Loucy (cell line): ENCODE measurements at regions not wholly inside any gene's neighbourhood (a gene's known extent, or its start where the extent isn't known, plus 50 kb on each side); places are given as distances from the start of the nearest gene placed in this dataset.

Source experiments
- H2AFZ ChIP-seq: fragments of 200-600 bp; sonication (generic); 2 replicates; pipeline ENCODE4 v1.6.0; 2016; ENCODE audit warnings: antibody characterized with exemption, mild to moderate bottlenecking, low read length, moderate library complexity
- H3F3A ChIP-seq: fragments of 200-600 bp; 2 replicates; pipeline ENCODE4 v1.6.0; 2016; ENCODE audit warnings: antibody characterized with exemption, low read depth, mild to moderate bottlenecking
- H3K27me3 ChIP-seq: fragments of 200-600 bp; sonication (generic); 2 replicates; pipeline ENCODE4 v1.6.1; 2014; ENCODE audit warnings: low read length, mild to moderate bottlenecking; ENCODE audit not compliant: insufficient read depth, poor library complexity, severe bottlenecking
- H3K36me3 ChIP-seq: fragments of 200-600 bp; sonication (generic); 2 replicates; pipeline ENCODE4 v1.6.1; 2016; ENCODE audit warnings: low read length; ENCODE audit not compliant: insufficient read depth
- H3K4me1 ChIP-seq: fragments of 200-600 bp; sonication (generic); 2 replicates; pipeline ENCODE4 v1.5.1; 2014; ENCODE audit warnings: low read length, mild to moderate bottlenecking; ENCODE audit not compliant: insufficient read depth, poor library complexity, severe bottlenecking
- H3K4me2 ChIP-seq: fragments of 200-600 bp; sonication (generic); 2 replicates; pipeline ENCODE4 v1.6.0; 2014; ENCODE audit warnings: antibody characterized with exemption, low read length, low read depth, mild to moderate bottlenecking; ENCODE audit not compliant: poor library complexity, severe bottlenecking
- H3K4me3 ChIP-seq: fragments of 200-600 bp; sonication (generic); 2 replicates; pipeline ENCODE4 v1.5.1; 2014; ENCODE audit warnings: low read length, mild to moderate bottlenecking, mixed read lengths; ENCODE audit not compliant: poor library complexity, severe bottlenecking
- H3K79me2 ChIP-seq: fragments of 200-600 bp; sonication (generic); 2 replicates; pipeline ENCODE4 v1.6.1; 2014; ENCODE audit warnings: low read length; ENCODE audit not compliant: insufficient read depth
- H3K9ac ChIP-seq: fragments of 200-600 bp; sonication (generic); 2 replicates; pipeline ENCODE4 v1.6.0; 2014; ENCODE audit warnings: mild to moderate bottlenecking, low read depth, low read length, moderate library complexity; ENCODE audit not compliant: poor library complexity, severe bottlenecking
- H3K9me2 ChIP-seq: fragments of 200-600 bp; sonication (generic); replicated peaks from 2 replicates; pipeline ENCODE4 v1.6.1; 2016; ENCODE audit warnings: low read depth, low read length, mixed read lengths
- H3K9me3 ChIP-seq: fragments of 200-600 bp; sonication (generic); 2 replicates; pipeline ENCODE4 v1.6.1; 2014; ENCODE audit warnings: mild to moderate bottlenecking, antibody characterized with exemption, low read length, low read depth; ENCODE audit not compliant: insufficient read depth
- H4K20me1 ChIP-seq: fragments of 200-600 bp; sonication (generic); 2 replicates; pipeline ENCODE4 v1.6.0; 2014; ENCODE audit warnings: antibody characterized with exemption, low read length, mild to moderate bottlenecking; ENCODE audit not compliant: insufficient read depth, poor library complexity, severe bottlenecking
- CTCF ChIP-seq: fragments of 200-600 bp; sonication (generic); conservative IDR thresholded peaks from 2 replicates; pipeline ENCODE4 v1.5.1; 2014; ENCODE audit warnings: mild to moderate bottlenecking, antibody characterized with exemption, low read length
- EZH2phosphoT487 ChIP-seq: fragments of 200-600 bp; IDR thresholded peaks from 2 replicates; pipeline ENCODE4 v1.6.1; 2018; ENCODE audit warnings: antibody characterized with exemption, mild to moderate bottlenecking, moderate library complexity, borderline replicate concordance

DNA sequence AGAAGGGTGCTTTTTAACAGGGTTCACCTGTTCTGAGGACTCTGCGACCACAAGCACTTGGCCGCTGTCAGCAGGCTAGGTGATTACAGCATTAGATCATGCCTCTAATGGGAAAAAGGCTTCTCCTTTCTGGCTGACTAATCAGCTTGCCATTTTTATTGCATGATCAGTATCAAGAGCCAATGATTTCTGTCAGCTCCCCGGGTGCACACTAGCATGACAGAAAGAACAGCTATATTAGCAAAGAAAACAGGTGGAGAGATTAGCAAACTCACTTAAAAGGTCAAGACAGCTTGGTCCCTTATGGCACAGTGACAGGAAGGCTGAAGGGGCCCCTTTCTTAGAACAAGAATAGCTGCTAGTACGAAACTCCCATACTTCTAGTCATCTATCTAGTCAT is 170.0 kb downstream of the SMIM20 start:
- no peaks in the 10 kb centered on the region for H3K9me3 ChIP-seq
- no peaks in the 10 kb centered on the region for H3K27me3 ChIP-seq
- no peaks in the 10 kb centered on the region for H3F3A ChIP-seq
- no peak overlapping the region for H3K4me3 ChIP-seq
- H3K79me2 ChIP-seq: no peaks in the 10 kb centered on the region
- peaks cover 14% of the 10 kb centered on the region for H3K4me1 ChIP-seq
- no peaks in the 10 kb centered on the region for H4K20me1 ChIP-seq
- H3K9ac ChIP-seq: no peak overlapping the region
- H2AFZ ChIP-seq: no peak overlapping the region
- H3K4me2 ChIP-seq: no peak overlapping the region
- TF ChIP-seq EZH2phosphoT487 (no peak), CTCF (no peak)
- H3K9me2 ChIP-seq: no peaks in the 10 kb centered on the region
- H3K36me3 ChIP-seq: no peaks in the 10 kb centered on the region

DNA sequence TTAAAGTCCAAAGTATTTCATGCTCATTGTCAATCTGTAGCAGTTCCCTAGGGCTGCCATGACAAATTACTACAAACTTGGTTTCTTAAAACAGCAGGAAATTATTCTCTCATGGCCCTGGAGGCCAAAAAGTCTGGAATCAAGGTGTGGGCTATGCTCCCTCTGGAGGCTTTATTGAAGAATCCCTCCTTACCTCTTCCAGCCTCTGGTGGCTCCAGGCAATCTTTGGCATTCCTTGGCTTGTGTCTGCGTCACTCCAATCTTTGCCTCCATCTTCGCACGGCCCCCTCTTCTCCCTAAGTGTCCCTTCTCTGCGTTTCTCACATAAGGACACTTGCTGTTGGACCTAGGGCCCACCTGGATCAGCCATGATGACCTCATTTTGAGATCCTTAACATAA is 170.4 kb downstream of the SMIM20 start:
- Histone ChIP-seq H4K20me1 (no peaks in the 10 kb centered on the region), H3K4me1 (peaks cover 14% of the 10 kb centered on the region), H3K9ac (no peak overlapping the region), H3K9me3 (no peaks in the 10 kb centered on the region), H3K27me3 (no peaks in the 10 kb centered on the region), H2AFZ (no peak overlapping the region), H3K4me3 (no peak overlapping the region), H3K9me2 (no peaks in the 10 kb centered on the region), H3K36me3 (no peaks in the 10 kb centered on the region), H3K4me2 (no peak overlapping the region), H3F3A (no peaks in the 10 kb centered on the region), H3K79me2 (no peaks in the 10 kb centered on the region)
- TF ChIP-seq CTCF (no peak), EZH2phosphoT487 (no peak)

- no peak for TF ChIP-seq CTCF
- no peak for TF ChIP-seq EZH2phosphoT487
- no peaks in the 10 kb centered on the region for H3K27me3 ChIP-seq
- H3K36me3 ChIP-seq: no peaks in the 10 kb centered on the region
- H3K79me2 ChIP-seq: no peaks in the 10 kb centered on the region
- H3K4me2 ChIP-seq: no peak overlapping the region
- H3K9me2 ChIP-seq: no peaks in the 10 kb centered on the region
- no peak overlapping the region for H2AFZ ChIP-seq
- no peaks in the 10 kb centered on the region for H3F3A ChIP-seq
- no peak overlapping the region for H3K4me3 ChIP-seq
- H3K4me1 ChIP-seq: peaks cover 14% of the 10 kb centered on the region
- H3K9ac ChIP-seq: no peak overlapping the region
- peaks cover 3% of the 10 kb centered on the region for H3K9me3 ChIP-seq
- no peaks in the 10 kb centered on the region for H4K20me1 ChIP-seq
Observed at GRCh38 chr4:26085551-26085950, 171.5 kb downstream of the SMIM20 start.
